GM03348 (cell line): ENCODE measurements at regions not wholly inside any gene's neighbourhood (a gene's known extent, or its start where the extent isn't known, plus 50 kb on each side); places are given as distances from the start of the nearest gene placed in this dataset.
"Not testable (repeated sequence)": the region's sequence is repeated elsewhere in the genome, so short reads cannot be mapped to it uniquely, and the experiment has no call there.

Source experiments
- DNase-seq: peaks from one replicate; pipeline ENCODE4 v3.0.0; 2012; ENCODE audit warnings: low spot score

- DNase-seq: no peak
Measured at GRCh38 chr3:152621967-152622810, 212.7 kb upstream of the P2RY1 start.

- no peak for DNase-seq
Measured at GRCh38 chr3:152622811-152623167, 212.1 kb upstream of the P2RY1 start.

GRCh38 chr3:152623286-152623911, 211.5 kb upstream of the P2RY1 start:
- no peak for DNase-seq

- DNase-seq: no peak
Measured at GRCh38 chr3:152626226-152626625, 208.7 kb upstream of the P2RY1 start.

- DNase-seq: no peak
Measured at GRCh38 chr3:152628496-152628895, 206.4 kb upstream of the P2RY1 start.

GRCh38 chr3:152629363-152630122, 205.4 kb upstream of the P2RY1 start:
- DNase-seq: no peak

GRCh38 chr3:152635389-152635788, 199.5 kb upstream of the P2RY1 start:
- no peak for DNase-seq

- DNase-seq: no peak
Measured at GRCh38 chr3:152636651-152637050, 198.3 kb upstream of the P2RY1 start.

- DNase-seq: no peak
Measured at GRCh38 chr3:152638214-152638613, 196.7 kb upstream of the P2RY1 start.

- DNase-seq: peak; percentile 18
Measured at GRCh38 chr3:152638707-152639450, 196.1 kb upstream of the P2RY1 start.

- DNase-seq: no peak
Measured at GRCh38 chr3:152641198-152641597, 193.7 kb upstream of the P2RY1 start.

- DNase-seq: no peak
Measured at GRCh38 chr3:152642658-152643057, 192.3 kb upstream of the P2RY1 start.

GRCh38 chr3:152644478-152644877, 190.5 kb upstream of the P2RY1 start:
- no peak for DNase-seq

- DNase-seq: no peak
Measured at GRCh38 chr3:152646004-152646403, 188.9 kb upstream of the P2RY1 start.

GRCh38 chr3:152650177-152650576, 184.8 kb upstream of the P2RY1 start:
- no peak for DNase-seq

GRCh38 chr3:152650923-152651322, 184.0 kb upstream of the P2RY1 start:
- DNase-seq: not testable (repeated sequence)

- no peak for DNase-seq
Measured at GRCh38 chr3:152656214-152656971, 178.5 kb upstream of the P2RY1 start.

GRCh38 chr3:152656972-152657355, 178.0 kb upstream of the P2RY1 start:
- no peak for DNase-seq

- no peak for DNase-seq
Measured at GRCh38 chr3:152658977-152659720, 175.8 kb upstream of the P2RY1 start.

- DNase-seq: no peak
Measured at GRCh38 chr3:152662157-152662556, 172.8 kb upstream of the P2RY1 start.

GRCh38 chr3:152664766-152665165, 170.2 kb upstream of the P2RY1 start:
- no peak for DNase-seq
